HFFc6 (cell line): ENCODE measurements at regions not wholly inside any gene's neighbourhood (a gene's known extent, or its start where the extent isn't known, plus 50 kb on each side); places are given as distances from the start of the nearest gene placed in this dataset.
A peak's percentile ranks its signal among the peaks of the same experiment; 100 is the strongest.

ENCODE experiments used
- DNase-seq: peaks from one replicate; pipeline ENCODE4 v3.0.0-alpha.2; 2018
- H3K27ac Mint-ChIP-seq: 2 replicates; pipeline ENCODE4 v1.8.0; 2020; ENCODE audit warnings: mild to moderate bottlenecking, mixed read lengths
- H3K27me3 Mint-ChIP-seq: 2 replicates; pipeline ENCODE4 v1.8.0; 2021; ENCODE audit warnings: mild to moderate bottlenecking, moderate library complexity, mixed read lengths; ENCODE audit not compliant: insufficient read depth
- H3K36me3 Mint-ChIP-seq: 2 replicates; pipeline ENCODE4 v1.8.0; 2021; ENCODE audit warnings: low read depth, mixed read lengths
- H3K4me1 Mint-ChIP-seq: 2 replicates; pipeline ENCODE4 v1.8.0; 2020; ENCODE audit warnings: low read depth, mixed read lengths
- H3K4me3 Mint-ChIP-seq: 2 replicates; pipeline ENCODE4 v1.8.0; 2020; ENCODE audit warnings: mild to moderate bottlenecking, moderate library complexity, mixed read lengths
- H3K9me3 Mint-ChIP-seq: 2 replicates; pipeline ENCODE4 v1.8.0; 2020; ENCODE audit warnings: mild to moderate bottlenecking, mixed read lengths
- CTCF ChIP-seq: fragments of 200-600 bp; sonication (generic); IDR thresholded peaks from 2 replicates; pipeline ENCODE4 v1.5.0; 2021; ENCODE audit warnings: antibody characterized with exemption, mild to moderate bottlenecking

GRCh38 chr15:31964586-31965307 is 65.6 kb upstream of the CHRNA7 start:
- no peaks in the 10 kb centered on the region for H3K36me3 Mint-ChIP-seq
- no peak overlapping the region for H3K4me3 Mint-ChIP-seq
- peaks cover 31% of the 10 kb centered on the region for H3K9me3 Mint-ChIP-seq
- no peak overlapping the region for H3K27ac Mint-ChIP-seq
- DNase-seq, result no peak
- no peaks in the 10 kb centered on the region for H3K27me3 Mint-ChIP-seq
- no peak for TF ChIP-seq CTCF
- no peaks in the 10 kb centered on the region for H3K4me1 Mint-ChIP-seq

- Mint-ChIP-seq H3K9me3 (no peaks in the 10 kb centered on the region; the same call in 1 of the 2 replicates), H3K36me3 (no peaks in the 10 kb centered on the region), H3K4me1 (no peaks in the 10 kb centered on the region), H3K4me3 (no peak overlapping the region), H3K27me3 (no peaks in the 10 kb centered on the region; the same call in 1 of the 2 replicates), H3K27ac (no peak overlapping the region)
- DNase-seq, result no peak
- no peak for TF ChIP-seq CTCF
Measured at GRCh38 chr15:31970007-31970406, 60.3 kb upstream of the CHRNA7 start.

- no peak for TF ChIP-seq CTCF
- peaks cover 2% of the 10 kb centered on the region for H3K27me3 Mint-ChIP-seq
- no peaks in the 10 kb centered on the region for H3K36me3 Mint-ChIP-seq
- H3K27ac Mint-ChIP-seq, result no peak overlapping the region
- no peak for DNase-seq
- H3K9me3 Mint-ChIP-seq, result no peaks in the 10 kb centered on the region
- no peak overlapping the region for H3K4me3 Mint-ChIP-seq
- H3K4me1 Mint-ChIP-seq, result peaks cover 5% of the 10 kb centered on the region; the same call in 1 of the 2 replicates
Measured at GRCh38 chr15:31973197-31973596, 57.1 kb upstream of the CHRNA7 start.

GRCh38 chr15:31974154-31974794 is 56.0 kb upstream of the CHRNA7 start:
- Mint-ChIP-seq H3K4me3 (no peak overlapping the region), H3K27ac (no peak overlapping the region), H3K27me3 (peaks cover 2% of the 10 kb centered on the region), H3K36me3 (no peaks in the 10 kb centered on the region), H3K9me3 (no peaks in the 10 kb centered on the region), H3K4me1 (peaks cover 8% of the 10 kb centered on the region; the same call in 1 of the 2 replicates)
- no peak for DNase-seq
- no peak for TF ChIP-seq CTCF

- Mint-ChIP-seq H3K4me1 (peaks cover 8% of the 10 kb centered on the region; the same call in 1 of the 2 replicates), H3K4me3 (peak overlapping the region; percentile 45; the same call in 1 of the 2 replicates), H3K9me3 (no peaks in the 10 kb centered on the region), H3K27me3 (peaks cover 2% of the 10 kb centered on the region), H3K36me3 (no peaks in the 10 kb centered on the region), H3K27ac (no peak overlapping the region)
- TF ChIP-seq CTCF, result peak; percentile 78
- DNase-seq, result no peak
Measured at GRCh38 chr15:31974855-31975829, 55.2 kb upstream of the CHRNA7 start.
